BJ (cell line): ENCODE measurements at regions not wholly inside any gene's neighbourhood (a gene's known extent, or its start where the extent isn't known, plus 50 kb on each side); places are given as distances from the start of the nearest gene placed in this dataset.
"Not testable (repeated sequence)": the region's sequence is repeated elsewhere in the genome, so short reads cannot be mapped to it uniquely, and the experiment has no call there.

ENCODE experiments used
- CTCF ChIA-PET: fragments of 350-600 bp; formaldehyde crosslinking; extraction: SDS; loops from one replicate; lab custom pipeline; 2021; ENCODE audit warnings: antibody characterized with exemption, inconsistent platforms; lab: Yijun Ruan, JAX
- POLR2A ChIA-PET: fragments of 300-600 bp; sonication (Branson Sonifier 250); formaldehyde crosslinking; extraction: SDS; loops from one replicate; lab custom pipeline; 2021; ENCODE audit warnings: antibody characterized with exemption; lab: Charles Lee
- DNase-seq: peaks from one replicate; pipeline ENCODE4 v3.0.0-alpha.2; 2011; ENCODE audit warnings: low read depth
- H3K27me3 ChIP-seq: 2 replicates; pipeline ENCODE4 v1.6.0; 2011; ENCODE audit warnings: low read length; ENCODE audit not compliant: control insufficient read depth, insufficient read depth
- H3K36me3 ChIP-seq: 2 replicates; pipeline ENCODE4 v1.5.1; 2011; ENCODE audit warnings: low read length; ENCODE audit not compliant: control insufficient read depth, insufficient read depth
- H3K4me3 ChIP-seq: 2 replicates; pipeline ENCODE4 v1.5.1; 2011; ENCODE audit warnings: low read depth, mild to moderate bottlenecking, control low read depth, low read length
- CTCF ChIP-seq: IDR thresholded peaks from 2 replicates; pipeline ENCODE4 v1.5.1; 2011; ENCODE audit warnings: low read depth, mild to moderate bottlenecking, control low read depth, inconsistent platforms, low read length, moderate library complexity; ENCODE audit not compliant: insufficient read depth

GRCh38 chr4:124846306-124846705 lies 133.8 kb upstream of the ANKRD50 start:
- no peaks in the 10 kb centered on the region for H3K27me3 ChIP-seq
- DNase-seq, result no peak
- ChIA-PET CTCF (no interaction called here), POLR2A (no interaction called here)
- no peaks in the 10 kb centered on the region for H3K36me3 ChIP-seq
- no peak for TF ChIP-seq CTCF
- H3K4me3 ChIP-seq, result no peak overlapping the region

- Histone ChIP-seq H3K4me3 (no peak overlapping the region), H3K36me3 (no peaks in the 10 kb centered on the region), H3K27me3 (no peaks in the 10 kb centered on the region)
- POLR2A ChIA-PET, result no interaction called here
- TF ChIP-seq CTCF, result no peak
- CTCF ChIA-PET, result no interaction called here
- no peak for DNase-seq
Measured at GRCh38 chr4:124839786-124840390, 127.4 kb upstream of the ANKRD50 start.

- no peaks in the 10 kb centered on the region for H3K27me3 ChIP-seq
- H3K4me3 ChIP-seq, result no peak overlapping the region
- H3K36me3 ChIP-seq, result no peaks in the 10 kb centered on the region
- no peak for TF ChIP-seq CTCF
- ChIA-PET CTCF (interaction anchor here (1.0 kb wide), 1 partner anchor 23 kb away, joined by 3 read pairs; no protein-coding TSS in a partner anchor), POLR2A (no interaction called here)
- DNase-seq, result no peak
Measured at GRCh38 chr4:124833831-124834505, 121.4 kb upstream of the ANKRD50 start.

GRCh38 chr4:124828382-124828781 lies 115.8 kb upstream of the ANKRD50 start:
- POLR2A ChIA-PET, result no interaction called here
- Histone ChIP-seq H3K36me3 (no peaks in the 10 kb centered on the region), H3K4me3 (no peak overlapping the region), H3K27me3 (no peaks in the 10 kb centered on the region)
- DNase-seq, result no peak
- CTCF ChIA-PET, result no interaction called here
- TF ChIP-seq CTCF, result no peak

GRCh38 chr4:124817531-124817930 lies 105.0 kb upstream of the ANKRD50 start:
- DNase-seq, result no peak
- ChIA-PET POLR2A (no interaction called here), CTCF (no interaction called here)
- Histone ChIP-seq H3K4me3 (no peak overlapping the region), H3K36me3 (no peaks in the 10 kb centered on the region), H3K27me3 (no peaks in the 10 kb centered on the region)
- TF ChIP-seq CTCF, result no peak

GRCh38 chr4:124812203-124812602 lies 99.7 kb upstream of the ANKRD50 start:
- H3K4me3 ChIP-seq, H3K36me3 ChIP-seq, DNase-seq, H3K27me3 ChIP-seq, POLR2A ChIA-PET: not testable (repeated sequence)
- CTCF ChIA-PET, result interaction anchor here (1.3 kb wide), 1 partner anchor 22 kb away, joined by 3 read pairs; no protein-coding TSS in a partner anchor
